K562 (cell line): ENCODE measurements at regions not wholly inside any gene's neighbourhood (a gene's known extent, or its start where the extent isn't known, plus 50 kb on each side); places are given as distances from the start of the nearest gene placed in this dataset.

Source experiments
- ATAC-seq: fragments of 200-7000 bp; cut with Tn5 transposase; 3 replicates; pipeline ENCODE4 v1.9.1; 2020; ENCODE audit warnings: moderate library complexity
- BruUV-seq: library from RNA; stranded (reverse); fragments of 400-500 nt; replicated peaks from 2 replicates; lab custom pipeline; 2021; lab: Mats Ljungman, UMichigan
- CTCF ChIA-PET: fragments of 300-600 bp; formaldehyde crosslinking; extraction: SDS; loops from one replicate; lab custom pipeline; 2021; ENCODE audit warnings: low intra/inter-chr PET ratio; lab: Yijun Ruan, JAX
- POLR2A ChIA-PET: fragments of 300-600, 350-650 bp; sonication (Branson Sonifier 250); formaldehyde crosslinking; extraction: SDS; loops from one replicate; lab custom pipeline; 2021; ENCODE audit warnings: antibody characterized with exemption, inconsistent platforms; lab: Yijun Ruan, JAX
- DNase-seq, 4 experiments: peaks; one replicate each; pipeline versions ENCODE4 v3.0.0 to v3.0.0-alpha.2; 2011 to 2018; ENCODE audit warnings: low spot score in 3 of 4, mixed read lengths in 3 of 4; ENCODE audit errors: extremely low read depth in 1 of 4
- FAIRE-seq: peaks from 2 replicates; lab custom pipeline; 2011; peaks lifted over from hg19 to GRCh38; lab: Jason Lieb, UNC
- H2AFZ ChIP-seq: 2 replicates; pipeline ENCODE4 v1.6.0; 2011; ENCODE audit warnings: low read depth, low read length, control low read depth, inconsistent platforms
- H3K27ac ChIP-seq: fragments of 200-600 bp; 3 replicates; pipeline ENCODE4 v1.8.0; 2011; ENCODE audit warnings: low read depth, mild to moderate bottlenecking, control low read depth, inconsistent platforms, low read length, moderate library complexity, mixed read lengths; ENCODE audit errors: extremely low read depth
- H3K27me3 ChIP-seq, 2 experiments: fragments of 300-600 bp in 1 of 2; 2 replicates in 1 of 2; 3 replicates in 1 of 2; pipeline versions ENCODE4 v1.6.0 to v1.8.0; 2011; ENCODE audit warnings: inconsistent platforms in 2 of 2, low read length in 2 of 2, mild to moderate bottlenecking in 1 of 2, mixed read lengths in 1 of 2, moderate library complexity in 1 of 2; ENCODE audit not compliant: control insufficient read depth in 2 of 2, insufficient read depth in 2 of 2
- H3K36me3 ChIP-seq: fragments of 300-600 bp; 3 replicates; pipeline ENCODE4 v1.8.0; 2011; ENCODE audit warnings: mild to moderate bottlenecking, low read length, inconsistent platforms; ENCODE audit not compliant: control insufficient read depth, insufficient read depth
- H3K4me1 ChIP-seq, 2 experiments: fragments of 200-600 bp in 1 of 2; replicated peaks in 1 of 2; 2 replicates in 1 of 2; 3 replicates in 1 of 2; pipeline versions ENCODE4 v1.5.1 to v1.8.0; 2011; ENCODE audit warnings: inconsistent platforms in 2 of 2, low read length in 2 of 2, mild to moderate bottlenecking in 1 of 2, mixed read lengths in 1 of 2, moderate library complexity in 1 of 2; ENCODE audit not compliant: control insufficient read depth in 2 of 2, insufficient read depth in 2 of 2
- H3K4me2 ChIP-seq: 2 replicates; pipeline ENCODE4 v1.6.1; 2011; ENCODE audit warnings: low read length, control low read depth, inconsistent platforms, mixed read lengths; ENCODE audit not compliant: insufficient read depth
- H3K4me3 ChIP-seq: fragments of 200-600 bp; sonication (generic), shearing (Covaris generic); 2 replicates; pipeline ENCODE4 v1.5.1; 2016; ENCODE audit warnings: control low read depth, inconsistent platforms
- H3K79me2 ChIP-seq: fragments of 200-600 bp; 3 replicates; pipeline ENCODE4 v1.8.0; 2011; ENCODE audit warnings: low read length, inconsistent platforms; ENCODE audit not compliant: control insufficient read depth, insufficient read depth
- H3K9ac ChIP-seq, 2 experiments: 2 replicates each; pipeline versions ENCODE4 v1.6.0 to v1.6.1; 2011; ENCODE audit warnings: low read depth in 2 of 2, low read length in 2 of 2, control low read depth in 1 of 2, inconsistent platforms in 1 of 2, mild to moderate bottlenecking in 1 of 2, mixed read lengths in 1 of 2; ENCODE audit not compliant: insufficient read depth in 1 of 2
- H3K9me1 ChIP-seq: one replicate; pipeline ENCODE4 v1.6.0; 2011; ENCODE audit warnings: inconsistent platforms, mild to moderate bottlenecking, low read length, moderate library complexity; ENCODE audit not compliant: control insufficient read depth, insufficient read depth
- H3K9me3 ChIP-seq: replicated peaks from 2 replicates; pipeline ENCODE4 v1.5.1; 2011; ENCODE audit warnings: low read depth, low read length, inconsistent platforms; ENCODE audit not compliant: control insufficient read depth, insufficient read depth
- H4K20me1 ChIP-seq: replicated peaks from 2 replicates; pipeline ENCODE4 v1.6.1; 2011; ENCODE audit warnings: low read length, inconsistent platforms, mixed read lengths; ENCODE audit not compliant: control insufficient read depth, insufficient read depth
- NFIC ChIP-seq: fragments of 450-650 bp; IDR thresholded peaks from 2 replicates; pipeline ENCODE4 v1.6.1; 2017; ENCODE audit warnings: mild to moderate bottlenecking, inconsistent platforms
- WGBS: fragments of 100-300 bp; shearing (Covaris generic); methylation state at CpG from one replicate; pipeline ENCODE4 v1.1.6; 2016; ENCODE audit warnings: low coverage, mixed read lengths; ENCODE audit not compliant: insufficient coverage; ENCODE audit errors: missing lambda C conversion rate; 5-methylcytosine and 5-hydroxymethylcytosine counted together
- in situ Hi-C: fragments of 300-500 bp; cut with MboI; formaldehyde crosslinking; loops from 4 replicates; pipeline ENCODE4 v1.15.0; 2018; ENCODE audit warnings: inconsistent platforms, mixed read lengths
- intact Hi-C: fragments of 100-400 bp; cut with micrococcal nuclease; formaldehyde crosslinking; loops from 2 replicates; pipeline ENCODE4 v1.14.2; 2022
- TF ChIP-seq, protein P1 (sequence below): sonication (generic); formaldehyde crosslinking; IDR thresholded peaks from 2 replicates; pipeline ENCODE4 v1.8.0; 2022; ENCODE audit warnings: mild to moderate bottlenecking, missing genetic modification reagents

DNA sequence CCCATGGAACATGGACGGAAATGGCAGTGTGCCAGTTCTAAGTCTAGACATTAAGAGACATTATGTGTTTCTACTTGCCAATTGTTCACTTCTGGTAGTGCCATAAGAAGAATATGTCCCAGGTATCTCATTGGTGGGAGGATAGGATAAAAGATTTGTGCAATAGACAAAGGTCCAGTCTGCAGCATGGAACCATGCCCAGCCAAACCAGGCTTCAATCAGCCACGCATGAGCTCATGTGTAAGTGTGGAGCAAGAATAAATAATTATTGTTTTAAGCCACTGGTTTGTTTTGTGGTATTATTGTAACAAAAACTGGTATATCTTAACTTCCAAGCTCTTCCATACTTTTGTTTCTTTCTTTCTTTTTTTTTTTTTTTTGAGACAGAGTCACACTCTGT is 153.6 kb upstream of the CTTNBP2 start:
- H3K4me3 ChIP-seq = no peak overlapping the region
- no peak for ATAC-seq
- CTCF ChIA-PET = no interaction called here
- no TSS peak for BruUV-seq
- TF ChIP-seq, protein P1, sequence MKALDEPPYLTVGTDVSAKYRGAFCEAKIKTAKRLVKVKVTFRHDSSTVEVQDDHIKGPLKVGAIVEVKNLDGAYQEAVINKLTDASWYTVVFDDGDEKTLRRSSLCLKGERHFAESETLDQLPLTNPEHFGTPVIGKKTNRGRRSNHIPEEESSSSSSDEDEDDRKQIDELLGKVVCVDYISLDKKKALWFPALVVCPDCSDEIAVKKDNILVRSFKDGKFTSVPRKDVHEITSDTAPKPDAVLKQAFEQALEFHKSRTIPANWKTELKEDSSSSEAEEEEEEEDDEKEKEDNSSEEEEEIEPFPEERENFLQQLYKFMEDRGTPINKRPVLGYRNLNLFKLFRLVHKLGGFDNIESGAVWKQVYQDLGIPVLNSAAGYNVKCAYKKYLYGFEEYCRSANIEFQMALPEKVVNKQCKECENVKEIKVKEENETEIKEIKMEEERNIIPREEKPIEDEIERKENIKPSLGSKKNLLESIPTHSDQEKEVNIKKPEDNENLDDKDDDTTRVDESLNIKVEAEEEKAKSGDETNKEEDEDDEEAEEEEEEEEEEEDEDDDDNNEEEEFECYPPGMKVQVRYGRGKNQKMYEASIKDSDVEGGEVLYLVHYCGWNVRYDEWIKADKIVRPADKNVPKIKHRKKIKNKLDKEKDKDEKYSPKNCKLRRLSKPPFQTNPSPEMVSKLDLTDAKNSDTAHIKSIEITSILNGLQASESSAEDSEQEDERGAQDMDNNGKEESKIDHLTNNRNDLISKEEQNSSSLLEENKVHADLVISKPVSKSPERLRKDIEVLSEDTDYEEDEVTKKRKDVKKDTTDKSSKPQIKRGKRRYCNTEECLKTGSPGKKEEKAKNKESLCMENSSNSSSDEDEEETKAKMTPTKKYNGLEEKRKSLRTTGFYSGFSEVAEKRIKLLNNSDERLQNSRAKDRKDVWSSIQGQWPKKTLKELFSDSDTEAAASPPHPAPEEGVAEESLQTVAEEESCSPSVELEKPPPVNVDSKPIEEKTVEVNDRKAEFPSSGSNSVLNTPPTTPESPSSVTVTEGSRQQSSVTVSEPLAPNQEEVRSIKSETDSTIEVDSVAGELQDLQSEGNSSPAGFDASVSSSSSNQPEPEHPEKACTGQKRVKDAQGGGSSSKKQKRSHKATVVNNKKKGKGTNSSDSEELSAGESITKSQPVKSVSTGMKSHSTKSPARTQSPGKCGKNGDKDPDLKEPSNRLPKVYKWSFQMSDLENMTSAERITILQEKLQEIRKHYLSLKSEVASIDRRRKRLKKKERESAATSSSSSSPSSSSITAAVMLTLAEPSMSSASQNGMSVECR = no peak
- TF ChIP-seq NFIC = 0 out of 2 replicates have a peak, but pooled peaks have one; percentile 37
- TF ChIP-seq, all 486 proteins: peak for 1
- intact Hi-C loops = no loop called here
- POLR2A ChIA-PET = no interaction called here
- 0% methylated on average over 2 of the region's 2 CpGs for WGBS
- in situ Hi-C loops = no loop called here
- Histone ChIP-seq H3K9ac (no peak overlapping the region), H2AFZ (no peak overlapping the region), H3K4me1 (no peaks in the 10 kb centered on the region), H3K79me2 (no peaks in the 10 kb centered on the region), H3K9me3 (no peaks in the 10 kb centered on the region), H3K4me2 (no peak overlapping the region), H3K9me1 (no peaks in the 10 kb centered on the region), H3K27ac (no peak overlapping the region), H4K20me1 (no peaks in the 10 kb centered on the region), H3K36me3 (no peaks in the 10 kb centered on the region), H3K27me3 (no peaks in the 10 kb centered on the region)
- FAIRE-seq (no peak), DNase-seq (no peak)
